ENCODE measurements at regions not wholly inside any gene's neighbourhood (a gene's known extent, or its start where the extent isn't known, plus 50 kb on each side); places are given as distances from the start of the nearest gene placed in this dataset.

- POLR2A ChIA-PET = interaction anchor here (0.8 to 2.4 kb wide), 8 partner anchors 8 to 112 kb away, joined by 3 to 14 read pairs (median 6); no protein-coding TSS in a partner anchor
- peaks cover 59 to 69% of the 10 kb centered on the region in 2 donors for H3K4me1 ChIP-seq (ENCODE audit: control insufficient read depth in 2 of 2, insufficient read depth in 2 of 2, low read length in 2 of 2)
- WGBS (ENCODE audit: insufficient coverage) = 0% methylated on average over 2 of the region's 5 CpGs
Observed at GRCh38 chr2:64214281-64215115, 70.3 kb upstream of the PELI1 start.

More at GRCh38 chr2:64214281-64215115, 70.3 kb upstream of the PELI1 start:
- Mint-ChIP-seq H3K9me3 (ENCODE audit: insufficient read depth) (no peaks in the 10 kb centered on the region), H3K27me3 (no peaks in the 10 kb centered on the region), H3K4me3 (peak overlapping the region; percentile 80), H3K27ac (peak overlapping the region; percentile 99), H3K4me1 (peaks cover 62% of the 10 kb centered on the region)
- H3K27ac ChIP-seq (ENCODE audit: low read length in 2 of 2) = peak overlapping the region; percentile 89 to 98
- H3K9ac ChIP-seq (ENCODE audit: low read length) = peak overlapping the region; percentile 55
- no peaks in the 10 kb centered on the region for H3K27me3 ChIP-seq (replicated peaks in 1 of 4; ENCODE audit: control extremely low read depth in 1 of 4, control insufficient read depth in 3 of 4, insufficient read depth in 4 of 4, low read length in 3 of 4)
- H3K4me3 ChIP-seq (ENCODE audit: control extremely low read depth in 1 of 5, extremely low read depth in 1 of 5, insufficient read depth in 1 of 5, low read depth in 2 of 5, low read length in 4 of 5) = peak overlapping the region in 4 of 5 experiments; percentile 7 to 48 (median 26)
- H3K9me3 ChIP-seq (ENCODE audit: control extremely low read depth in 1 of 3, control insufficient read depth in 2 of 3, insufficient read depth in 1 of 3, low read length in 2 of 3) = no peaks in the 10 kb centered on the region
- CTCF ChIA-PET = interaction anchor here (0.6 to 5.5 kb wide), 13 partner anchors 8 to 824 kb away, joined by 3 to 39 read pairs (median 3); no protein-coding TSS in a partner anchor
- TF ChIP-seq EZH2 (IDR thresholded peaks at IDR 0.05; ENCODE audit: borderline replicate concordance, insufficient read depth, low read depth, low read length, poor library complexity, severe bottlenecking) = no peak
- TF ChIP-seq, protein P1, sequence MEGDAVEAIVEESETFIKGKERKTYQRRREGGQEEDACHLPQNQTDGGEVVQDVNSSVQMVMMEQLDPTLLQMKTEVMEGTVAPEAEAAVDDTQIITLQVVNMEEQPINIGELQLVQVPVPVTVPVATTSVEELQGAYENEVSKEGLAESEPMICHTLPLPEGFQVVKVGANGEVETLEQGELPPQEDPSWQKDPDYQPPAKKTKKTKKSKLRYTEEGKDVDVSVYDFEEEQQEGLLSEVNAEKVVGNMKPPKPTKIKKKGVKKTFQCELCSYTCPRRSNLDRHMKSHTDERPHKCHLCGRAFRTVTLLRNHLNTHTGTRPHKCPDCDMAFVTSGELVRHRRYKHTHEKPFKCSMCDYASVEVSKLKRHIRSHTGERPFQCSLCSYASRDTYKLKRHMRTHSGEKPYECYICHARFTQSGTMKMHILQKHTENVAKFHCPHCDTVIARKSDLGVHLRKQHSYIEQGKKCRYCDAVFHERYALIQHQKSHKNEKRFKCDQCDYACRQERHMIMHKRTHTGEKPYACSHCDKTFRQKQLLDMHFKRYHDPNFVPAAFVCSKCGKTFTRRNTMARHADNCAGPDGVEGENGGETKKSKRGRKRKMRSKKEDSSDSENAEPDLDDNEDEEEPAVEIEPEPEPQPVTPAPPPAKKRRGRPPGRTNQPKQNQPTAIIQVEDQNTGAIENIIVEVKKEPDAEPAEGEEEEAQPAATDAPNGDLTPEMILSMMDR (IDR thresholded peaks at IDR 0.05) = no peak
- DNase-seq = peak; percentile 83
- intact Hi-C loops (cut with micrococcal nuclease) = loop anchor here (1.0 to 2.0 kb wide), 6 partner anchors 9 to 112 kb away; partner anchors contain the start of gene PELI1
- peak; percentile 75 for ATAC-seq (ENCODE audit: low read depth)
- H3K79me2 ChIP-seq (ENCODE audit: control insufficient read depth, insufficient read depth, low read length) = no peaks in the 10 kb centered on the region
- peak overlapping the region; percentile 64 for H3K4me2 ChIP-seq (replicated peaks; ENCODE audit: low read depth, low read length, poor library complexity, severe bottlenecking)
- H3K36me3 ChIP-seq (replicated peaks in 1 of 2; ENCODE audit: control extremely low read depth in 1 of 2, control insufficient read depth in 1 of 2, extremely low read depth in 1 of 2, insufficient read depth in 2 of 2, low read length in 1 of 2) = no peaks in the 10 kb centered on the region
- H4K20me1 ChIP-seq (ENCODE audit: control insufficient read depth, insufficient read depth, low read length, poor library complexity, severe bottlenecking) = no peaks in the 10 kb centered on the region
- no peak overlapping the region for H2AFZ ChIP-seq (ENCODE audit: insufficient read depth, low read depth, low read length, poor library complexity, severe bottlenecking)

Data from B cell (primary cell).